Activated CD4-positive, alpha-beta memory T cell treated with anti-CD3 and anti-CD28 coated beads, Interleukin-2, amount 10 ng/mL, durations not matched to agents 7 days and 5 days (primary cell): ENCODE measurements at regions not wholly inside any gene's neighbourhood (a gene's known extent, or its start where the extent isn't known, plus 50 kb on each side); places are given as distances from the start of the nearest gene placed in this dataset.

Experiments
- CTCF ChIA-PET: fragments of 350-600 bp; sonication (Branson Sonifier 250); formaldehyde crosslinking; loops from one replicate; lab custom pipeline; 2021; ENCODE audit warnings: antibody characterized with exemption, inconsistent platforms; lab: Charles Lee
- POLR2A ChIA-PET: fragments of 350-600 bp; sonication (Branson Sonifier 250); formaldehyde crosslinking; loops from one replicate; lab custom pipeline; 2021; ENCODE audit warnings: antibody characterized with exemption; lab: Charles Lee
- DNase-seq: peaks from one replicate; pipeline ENCODE4 v3.0.0-alpha.2; 2020
- H3K27ac Mint-ChIP-seq: one replicate; pipeline ENCODE4 v1.8.0; 2021; ENCODE audit warnings: mild to moderate bottlenecking, mixed read lengths
- H3K27me3 Mint-ChIP-seq: one replicate; pipeline ENCODE4 v1.8.0; 2021; ENCODE audit warnings: mixed read lengths
- H3K36me3 Mint-ChIP-seq: one replicate; pipeline ENCODE4 v1.8.0; 2021; ENCODE audit warnings: low read depth, mixed read lengths
- H3K4me1 Mint-ChIP-seq: one replicate; pipeline ENCODE4 v1.8.0; 2021; ENCODE audit warnings: mixed read lengths
- H3K4me3 Mint-ChIP-seq: one replicate; pipeline ENCODE4 v1.8.0; 2021; ENCODE audit warnings: mild to moderate bottlenecking, mixed read lengths
- H3K9me3 Mint-ChIP-seq: one replicate; pipeline ENCODE4 v1.8.0; 2021; ENCODE audit warnings: mixed read lengths

GRCh38 chr11:81365496-81365895 is 1368.2 kb downstream of the FAM181B start:
- no peak overlapping the region for H3K27ac Mint-ChIP-seq
- H3K9me3 Mint-ChIP-seq, result peaks cover 11% of the 10 kb centered on the region
- no peak overlapping the region for H3K4me3 Mint-ChIP-seq
- ChIA-PET CTCF (no interaction called here), POLR2A (no interaction called here)
- DNase-seq, result no peak
- no peaks in the 10 kb centered on the region for H3K4me1 Mint-ChIP-seq
- H3K27me3 Mint-ChIP-seq, result no peaks in the 10 kb centered on the region
- H3K36me3 Mint-ChIP-seq, result no peaks in the 10 kb centered on the region

- Mint-ChIP-seq H3K27ac (no peak overlapping the region), H3K4me3 (no peak overlapping the region), H3K9me3 (peaks cover 6% of the 10 kb centered on the region), H3K36me3 (no peaks in the 10 kb centered on the region), H3K4me1 (no peaks in the 10 kb centered on the region), H3K27me3 (no peaks in the 10 kb centered on the region)
- ChIA-PET CTCF (no interaction called here), POLR2A (no interaction called here)
- no peak for DNase-seq
Measured at GRCh38 chr11:81359476-81359875, 1374.2 kb downstream of the FAM181B start.

- Mint-ChIP-seq H3K9me3 (no peaks in the 10 kb centered on the region), H3K36me3 (no peaks in the 10 kb centered on the region), H3K27me3 (no peaks in the 10 kb centered on the region), H3K4me3 (no peak overlapping the region), H3K27ac (no peak overlapping the region), H3K4me1 (no peaks in the 10 kb centered on the region)
- no peak for DNase-seq
- ChIA-PET CTCF (no interaction called here), POLR2A (no interaction called here)
Measured at GRCh38 chr11:81345609-81346008, 1388.1 kb downstream of the FAM181B start.

GRCh38 chr11:81342966-81343365 is 1390.7 kb downstream of the FAM181B start:
- no peak overlapping the region for H3K27ac Mint-ChIP-seq
- no peaks in the 10 kb centered on the region for H3K27me3 Mint-ChIP-seq
- DNase-seq, result no peak
- POLR2A ChIA-PET, result no interaction called here
- no peaks in the 10 kb centered on the region for H3K4me1 Mint-ChIP-seq
- H3K36me3 Mint-ChIP-seq, result no peaks in the 10 kb centered on the region
- H3K9me3 Mint-ChIP-seq, result no peaks in the 10 kb centered on the region
- CTCF ChIA-PET, result no interaction called here
- H3K4me3 Mint-ChIP-seq, result no peak overlapping the region

GRCh38 chr11:81340225-81340624 is 1393.4 kb downstream of the FAM181B start:
- no peak for DNase-seq
- H3K27me3 Mint-ChIP-seq, result no peaks in the 10 kb centered on the region
- peaks cover 2% of the 10 kb centered on the region for H3K9me3 Mint-ChIP-seq
- H3K36me3 Mint-ChIP-seq, result no peaks in the 10 kb centered on the region
- ChIA-PET CTCF (no interaction called here), POLR2A (no interaction called here)
- H3K4me3 Mint-ChIP-seq, result no peak overlapping the region
- no peak overlapping the region for H3K27ac Mint-ChIP-seq
- H3K4me1 Mint-ChIP-seq, result no peaks in the 10 kb centered on the region

GRCh38 chr11:81339521-81339920 is 1394.1 kb downstream of the FAM181B start:
- H3K4me3 Mint-ChIP-seq, result no peak overlapping the region
- POLR2A ChIA-PET, result no interaction called here
- CTCF ChIA-PET, result no interaction called here
- H3K27ac Mint-ChIP-seq, result no peak overlapping the region
- H3K9me3 Mint-ChIP-seq, result peaks cover 3% of the 10 kb centered on the region
- H3K4me1 Mint-ChIP-seq, result no peaks in the 10 kb centered on the region
- no peaks in the 10 kb centered on the region for H3K27me3 Mint-ChIP-seq
- no peak for DNase-seq
- no peaks in the 10 kb centered on the region for H3K36me3 Mint-ChIP-seq

GRCh38 chr11:81337756-81338155 is 1395.9 kb downstream of the FAM181B start:
- CTCF ChIA-PET, result no interaction called here
- DNase-seq, result no peak
- H3K4me1 Mint-ChIP-seq, result no peaks in the 10 kb centered on the region
- no peak overlapping the region for H3K4me3 Mint-ChIP-seq
- POLR2A ChIA-PET, result no interaction called here
- H3K27me3 Mint-ChIP-seq, result no peaks in the 10 kb centered on the region
- H3K27ac Mint-ChIP-seq, result no peak overlapping the region
- peaks cover 6% of the 10 kb centered on the region for H3K9me3 Mint-ChIP-seq
- H3K36me3 Mint-ChIP-seq, result no peaks in the 10 kb centered on the region

- Mint-ChIP-seq H3K27me3 (no peaks in the 10 kb centered on the region), H3K4me3 (no peak overlapping the region), H3K36me3 (no peaks in the 10 kb centered on the region), H3K27ac (no peak overlapping the region), H3K4me1 (no peaks in the 10 kb centered on the region), H3K9me3 (peaks cover 7% of the 10 kb centered on the region)
- DNase-seq, result no peak
- POLR2A ChIA-PET, result no interaction called here
- CTCF ChIA-PET, result no interaction called here
Measured at GRCh38 chr11:81332276-81332675, 1401.4 kb downstream of the FAM181B start.

- Mint-ChIP-seq H3K27ac (no peak overlapping the region), H3K27me3 (no peaks in the 10 kb centered on the region), H3K4me3 (no peak overlapping the region), H3K9me3 (peaks cover 6% of the 10 kb centered on the region), H3K4me1 (no peaks in the 10 kb centered on the region), H3K36me3 (no peaks in the 10 kb centered on the region)
- CTCF ChIA-PET, result no interaction called here
- POLR2A ChIA-PET, result no interaction called here
- DNase-seq, result no peak
Measured at GRCh38 chr11:81331611-81332235, 1401.9 kb downstream of the FAM181B start.

GRCh38 chr11:81331088-81331487 is 1402.6 kb downstream of the FAM181B start:
- H3K9me3 Mint-ChIP-seq, result peaks cover 6% of the 10 kb centered on the region
- no peaks in the 10 kb centered on the region for H3K4me1 Mint-ChIP-seq
- POLR2A ChIA-PET, result no interaction called here
- CTCF ChIA-PET, result no interaction called here
- H3K27ac Mint-ChIP-seq, result no peak overlapping the region
- no peak overlapping the region for H3K4me3 Mint-ChIP-seq
- no peaks in the 10 kb centered on the region for H3K27me3 Mint-ChIP-seq
- DNase-seq, result no peak
- no peaks in the 10 kb centered on the region for H3K36me3 Mint-ChIP-seq

- no peak for DNase-seq
- Mint-ChIP-seq H3K27ac (no peak overlapping the region), H3K4me3 (no peak overlapping the region), H3K36me3 (no peaks in the 10 kb centered on the region), H3K9me3 (peaks cover 13% of the 10 kb centered on the region), H3K27me3 (no peaks in the 10 kb centered on the region), H3K4me1 (no peaks in the 10 kb centered on the region)
- ChIA-PET POLR2A (no interaction called here), CTCF (no interaction called here)
Measured at GRCh38 chr11:81303038-81303664, 1430.5 kb downstream of the FAM181B start.

GRCh38 chr11:81301166-81301830 is 1432.4 kb downstream of the FAM181B start:
- Mint-ChIP-seq H3K27ac (no peak overlapping the region), H3K36me3 (no peaks in the 10 kb centered on the region), H3K27me3 (no peaks in the 10 kb centered on the region), H3K4me3 (no peak overlapping the region), H3K9me3 (peaks cover 12% of the 10 kb centered on the region), H3K4me1 (no peaks in the 10 kb centered on the region)
- CTCF ChIA-PET, result no interaction called here
- POLR2A ChIA-PET, result no interaction called here
- DNase-seq, result no peak

GRCh38 chr11:81286959-81287358 is 1446.7 kb downstream of the FAM181B start:
- Mint-ChIP-seq H3K36me3 (no peaks in the 10 kb centered on the region), H3K27ac (no peak overlapping the region), H3K4me1 (no peaks in the 10 kb centered on the region), H3K9me3 (peaks cover 9% of the 10 kb centered on the region), H3K27me3 (no peaks in the 10 kb centered on the region), H3K4me3 (no peak overlapping the region)
- ChIA-PET CTCF (no interaction called here), POLR2A (no interaction called here)
- no peak for DNase-seq

GRCh38 chr11:81286550-81286949 is 1447.1 kb downstream of the FAM181B start:
- DNase-seq, result no peak
- POLR2A ChIA-PET, result no interaction called here
- H3K4me1 Mint-ChIP-seq, result no peaks in the 10 kb centered on the region
- H3K9me3 Mint-ChIP-seq, result peaks cover 9% of the 10 kb centered on the region
- H3K27me3 Mint-ChIP-seq, result no peaks in the 10 kb centered on the region
- no peak overlapping the region for H3K4me3 Mint-ChIP-seq
- H3K36me3 Mint-ChIP-seq, result no peaks in the 10 kb centered on the region
- H3K27ac Mint-ChIP-seq, result no peak overlapping the region
- CTCF ChIA-PET, result no interaction called here
